ENCODE measurements at regions not wholly inside any gene's neighbourhood (a gene's known extent, or its start where the extent isn't known, plus 50 kb on each side); places are given as distances from the start of the nearest gene placed in this dataset.
A peak's percentile ranks its signal among the peaks of the same experiment; 100 is the strongest.
"Not testable (repeated sequence)": the region's sequence is repeated elsewhere in the genome, so short reads cannot be mapped to it uniquely, and the experiment has no call there.

- Mint-ChIP-seq H3K27me3 (peaks cover 12% of the 10 kb centered on the region), H3K27ac (no peak overlapping the region), H3K36me3 (no peaks in the 10 kb centered on the region), H3K4me1 (no peaks in the 10 kb centered on the region), H3K4me3 (no peak overlapping the region), H3K9me3 (peaks cover 8% of the 10 kb centered on the region)
- no peak for ATAC-seq
These were observed 78.0 kb upstream of the SHANK2 start for GRCh38 chr11:71330349-71330748.

- peaks cover 17% of the 10 kb centered on the region for H3K27me3 Mint-ChIP-seq
- no peaks in the 10 kb centered on the region for H3K36me3 Mint-ChIP-seq
- no peak for ATAC-seq
- H3K4me3 Mint-ChIP-seq, result no peak overlapping the region
- peaks cover 8% of the 10 kb centered on the region for H3K9me3 Mint-ChIP-seq
- H3K4me1 Mint-ChIP-seq, result no peaks in the 10 kb centered on the region
- H3K27ac Mint-ChIP-seq, result no peak overlapping the region
These were observed 77.4 kb upstream of the SHANK2 start for GRCh38 chr11:71329786-71330185.

- Mint-ChIP-seq H3K4me3 (no peak overlapping the region), H3K9me3 (peaks cover 8% of the 10 kb centered on the region)
These were observed 76.8 kb upstream of the SHANK2 start for GRCh38 chr11:71329165-71329510.

GRCh38 chr11:71327156-71328085 is 75.0 kb upstream of the SHANK2 start:
- Mint-ChIP-seq H3K4me3 (no peak overlapping the region), H3K36me3 (no peaks in the 10 kb centered on the region), H3K27me3 (peaks cover 41% of the 10 kb centered on the region), H3K4me1 (no peaks in the 10 kb centered on the region), H3K27ac (no peak overlapping the region), H3K9me3 (peaks cover 4% of the 10 kb centered on the region)
- ATAC-seq, result peak; percentile 42

More at GRCh38 chr11:71329165-71329510, 76.8 kb upstream of the SHANK2 start:
- ATAC-seq, result no peak
- Mint-ChIP-seq H3K27me3 (peaks cover 24% of the 10 kb centered on the region), H3K27ac (no peak overlapping the region), H3K36me3 (no peaks in the 10 kb centered on the region), H3K4me1 (no peaks in the 10 kb centered on the region)

- no peak for ATAC-seq
These were observed 74.1 kb upstream of the SHANK2 start for GRCh38 chr11:71326328-71326940.

GRCh38 chr11:71325418-71326327 is 73.3 kb upstream of the SHANK2 start:
- H3K36me3 Mint-ChIP-seq, result no peaks in the 10 kb centered on the region
- no peak for ATAC-seq

More at GRCh38 chr11:71326328-71326940, 74.1 kb upstream of the SHANK2 start:
- Mint-ChIP-seq H3K36me3 (no peaks in the 10 kb centered on the region), H3K4me1 (no peaks in the 10 kb centered on the region), H3K4me3 (no peak overlapping the region), H3K27me3 (peaks cover 46% of the 10 kb centered on the region), H3K9me3 (no peaks in the 10 kb centered on the region), H3K27ac (no peak overlapping the region)

GRCh38 chr11:71324788-71325417 is 72.5 kb upstream of the SHANK2 start:
- H3K27me3 Mint-ChIP-seq, result peaks cover 54% of the 10 kb centered on the region

More at GRCh38 chr11:71325418-71326327, 73.3 kb upstream of the SHANK2 start:
- peaks cover 54% of the 10 kb centered on the region for H3K27me3 Mint-ChIP-seq
- H3K9me3 Mint-ChIP-seq, result peaks cover 2% of the 10 kb centered on the region
- H3K4me1 Mint-ChIP-seq, result no peaks in the 10 kb centered on the region
- no peak overlapping the region for H3K27ac Mint-ChIP-seq
- no peak overlapping the region for H3K4me3 Mint-ChIP-seq

GRCh38 chr11:71323876-71324526 is 71.6 kb upstream of the SHANK2 start:
- peaks cover 61% of the 10 kb centered on the region for H3K27me3 Mint-ChIP-seq

More at GRCh38 chr11:71324788-71325417, 72.5 kb upstream of the SHANK2 start:
- H3K27ac Mint-ChIP-seq, result no peak overlapping the region
- H3K9me3 Mint-ChIP-seq, result peaks cover 2% of the 10 kb centered on the region
- H3K4me3 Mint-ChIP-seq, result no peak overlapping the region
- H3K4me1 Mint-ChIP-seq, result no peaks in the 10 kb centered on the region
- ATAC-seq, result no peak
- H3K36me3 Mint-ChIP-seq, result no peaks in the 10 kb centered on the region

GRCh38 chr11:71322861-71323582 is 70.6 kb upstream of the SHANK2 start:
- Mint-ChIP-seq H3K27ac (no peak overlapping the region), H3K4me3 (no peak overlapping the region), H3K36me3 (peaks cover 12% of the 10 kb centered on the region), H3K9me3 (peaks cover 14% of the 10 kb centered on the region), H3K27me3 (peaks cover 61% of the 10 kb centered on the region), H3K4me1 (no peaks in the 10 kb centered on the region)
- ATAC-seq, result no peak

More at GRCh38 chr11:71323876-71324526, 71.6 kb upstream of the SHANK2 start:
- Mint-ChIP-seq H3K36me3 (peaks cover 5% of the 10 kb centered on the region), H3K9me3 (peaks cover 8% of the 10 kb centered on the region), H3K27ac (no peak overlapping the region), H3K4me1 (no peaks in the 10 kb centered on the region), H3K4me3 (no peak overlapping the region)
- ATAC-seq, result no peak

GRCh38 chr11:71322192-71322735 is 69.9 kb upstream of the SHANK2 start:
- H3K27me3 Mint-ChIP-seq, result peaks cover 67% of the 10 kb centered on the region
- peaks cover 16% of the 10 kb centered on the region for H3K36me3 Mint-ChIP-seq
- no peak overlapping the region for H3K4me3 Mint-ChIP-seq
- no peaks in the 10 kb centered on the region for H3K4me1 Mint-ChIP-seq
- H3K27ac Mint-ChIP-seq, result no peak overlapping the region
- peaks cover 19% of the 10 kb centered on the region for H3K9me3 Mint-ChIP-seq
- no peak for ATAC-seq

GRCh38 chr11:71321433-71322191 is 69.2 kb upstream of the SHANK2 start:
- Mint-ChIP-seq H3K4me3 (no peak overlapping the region), H3K9me3 (peaks cover 21% of the 10 kb centered on the region), H3K27ac (no peak overlapping the region), H3K36me3 (peaks cover 16% of the 10 kb centered on the region), H3K27me3 (peaks cover 67% of the 10 kb centered on the region), H3K4me1 (no peaks in the 10 kb centered on the region)
- ATAC-seq, result no peak

GRCh38 chr11:71316701-71317100 is 64.3 kb upstream of the SHANK2 start:
- Mint-ChIP-seq H3K4me3 (no peak overlapping the region), H3K27me3 (peaks cover 31% of the 10 kb centered on the region), H3K9me3 (peaks cover 22% of the 10 kb centered on the region), H3K36me3 (peaks cover 16% of the 10 kb centered on the region), H3K27ac (no peak overlapping the region), H3K4me1 (no peaks in the 10 kb centered on the region)
- ATAC-seq, result no peak

- not testable (repeated sequence) for H3K27ac Mint-ChIP-seq, H3K4me3 Mint-ChIP-seq, H3K36me3 Mint-ChIP-seq, H3K4me1 Mint-ChIP-seq, H3K9me3 Mint-ChIP-seq, H3K27me3 Mint-ChIP-seq, ATAC-seq
These were observed 60.2 kb upstream of the SHANK2 start for GRCh38 chr11:71312616-71313015.

Data from stimulated activated memory B cell treated with anti-CD40 and anti-IgM and Interleukin-4, amounts not matched to agents 10 μg/mL and 1 μg/mL and 100 μg/mL, for 72 hours (primary cell).